NK-92 treated with Interleukin-12 subunit alpha and Interleukin-12 subunit beta, amount 100 ng/mL, for 24 hours (cell line): ENCODE measurements at regions not wholly inside any gene's neighbourhood (a gene's known extent, or its start where the extent isn't known, plus 50 kb on each side); places are given as distances from the start of the nearest gene placed in this dataset.
"Not testable (repeated sequence)": the region's sequence is repeated elsewhere in the genome, so short reads cannot be mapped to it uniquely, and the experiment has no call there.

Experiments used
- DNase-seq: peaks from one replicate; lab custom pipeline; 2025; lab: John Stamatoyannopoulos, UW

- DNase-seq = not testable (repeated sequence)
Measured at GRCh38 chr7:49100908-49101740, 176.8 kb downstream of the CDC14C start.

GRCh38 chr7:49102411-49102810 lies 178.1 kb downstream of the CDC14C start:
- DNase-seq = no peak

- no peak for DNase-seq
Measured at GRCh38 chr7:49111706-49112105, 187.4 kb downstream of the CDC14C start.

GRCh38 chr7:49112222-49112621 lies 187.9 kb downstream of the CDC14C start:
- no peak for DNase-seq

- no peak for DNase-seq
Measured at GRCh38 chr7:49112647-49113046, 188.3 kb downstream of the CDC14C start.

- DNase-seq = no peak
Measured at GRCh38 chr7:49119706-49120105, 195.4 kb downstream of the CDC14C start.

- no peak for DNase-seq
Measured at GRCh38 chr7:49125246-49125645, 200.9 kb downstream of the CDC14C start.

GRCh38 chr7:49127359-49127913 lies 203.1 kb downstream of the CDC14C start:
- no peak for DNase-seq

GRCh38 chr7:49137978-49138377 lies 213.6 kb downstream of the CDC14C start:
- no peak for DNase-seq

DNA sequence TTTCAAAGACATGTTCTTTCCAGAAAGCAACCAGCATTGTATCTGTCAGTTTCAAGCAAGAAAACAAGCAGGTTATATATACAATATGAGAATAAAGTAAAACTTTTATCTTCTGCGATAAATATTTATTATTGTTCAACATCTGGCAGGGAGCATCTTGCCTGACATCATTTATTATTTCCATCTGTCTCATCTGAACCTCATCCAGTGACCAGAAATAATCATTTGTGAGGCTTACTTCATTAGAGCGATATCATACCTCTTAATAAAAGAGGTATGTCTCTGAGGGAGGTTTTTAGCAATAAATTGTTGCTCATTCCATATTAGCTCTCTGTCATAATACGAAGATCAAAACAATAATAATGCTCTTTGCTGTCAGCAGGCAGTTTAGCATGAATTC lies 226.1 kb downstream of the CDC14C start:
- DNase-seq = no peak

DNA sequence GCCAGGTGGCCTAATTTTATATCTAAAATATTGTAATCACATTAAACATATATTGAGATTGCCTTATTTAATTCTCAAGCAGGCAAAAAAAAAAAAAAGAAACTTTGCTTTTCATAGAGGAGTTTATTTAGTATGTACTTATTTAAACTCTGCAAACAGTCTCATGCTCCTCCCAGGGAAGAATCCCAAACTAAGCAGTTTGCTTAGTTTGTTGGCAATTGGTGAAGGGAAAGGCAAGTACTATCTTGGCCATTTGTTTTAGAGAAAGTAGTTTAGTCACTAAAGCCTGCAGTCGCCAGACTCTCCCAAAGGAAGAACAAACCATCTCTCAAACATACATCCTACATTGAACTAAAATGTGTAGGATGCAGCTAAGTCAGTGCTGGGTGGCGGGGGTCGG lies 226.8 kb downstream of the CDC14C start:
- DNase-seq = no peak

GRCh38 chr7:49158321-49158720 lies 234.0 kb downstream of the CDC14C start:
- no peak for DNase-seq

DNA sequence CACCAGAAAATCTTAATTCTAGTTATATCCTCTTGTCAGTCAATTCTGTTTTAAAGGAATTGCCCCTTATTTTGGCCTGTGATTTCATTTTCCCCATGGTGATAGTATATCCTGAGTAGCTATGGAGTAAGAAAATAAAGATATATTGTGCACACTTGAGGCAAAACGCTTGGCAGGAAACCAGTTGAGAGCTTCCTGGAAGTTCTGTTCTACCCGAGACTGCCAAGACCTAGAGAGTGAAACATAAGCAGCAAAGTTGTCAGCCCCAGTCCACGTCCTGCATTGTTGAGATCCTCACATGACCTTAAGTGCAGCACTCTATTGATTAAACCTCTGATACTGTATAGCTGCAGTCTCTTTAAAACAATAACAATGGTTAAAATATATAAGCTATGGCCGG lies 235.2 kb downstream of the CDC14C start:
- DNase-seq = no peak

GRCh38 chr7:49166441-49166840 lies 242.1 kb downstream of the CDC14C start:
- no peak for DNase-seq

GRCh38 chr7:49172639-49173038 lies 248.3 kb downstream of the CDC14C start:
- no peak for DNase-seq

- DNase-seq = no peak
Measured at GRCh38 chr7:49174396-49174795, 250.0 kb downstream of the CDC14C start.

DNA sequence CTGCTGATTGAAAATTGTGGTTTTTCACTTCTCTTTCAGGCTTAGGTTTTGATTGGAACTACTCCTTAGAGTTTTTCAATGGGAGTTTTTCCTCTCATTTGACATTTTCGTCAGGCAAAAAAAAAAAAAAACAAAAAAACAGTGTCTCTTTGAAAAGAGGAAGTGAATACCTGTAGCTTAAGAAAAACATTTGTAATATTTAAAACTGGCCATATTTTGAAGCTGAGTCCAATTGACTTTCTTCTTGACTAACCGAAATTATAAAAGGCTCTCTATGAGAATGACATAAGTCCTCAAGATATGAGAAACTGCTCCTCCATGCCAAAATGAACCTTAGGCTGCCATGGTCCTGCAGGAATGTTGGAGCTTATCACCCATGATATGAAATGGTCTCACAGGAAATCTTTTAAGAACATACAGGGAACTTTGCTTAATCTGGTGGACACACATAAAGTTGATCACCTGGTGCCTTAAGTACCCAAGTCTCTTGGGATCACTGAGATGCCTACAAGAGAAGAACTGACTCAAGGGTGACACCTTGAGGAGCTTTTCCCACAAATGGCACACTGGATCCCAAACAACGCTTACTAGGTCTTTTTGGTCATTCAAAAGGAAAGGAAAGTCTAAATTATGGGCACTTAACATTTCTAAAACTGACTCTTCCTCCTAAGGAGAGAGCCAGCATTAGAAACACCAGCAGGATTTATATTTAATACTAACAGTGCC lies 263.4 kb downstream of the CDC14C start:
- DNase-seq = no peak

DNA sequence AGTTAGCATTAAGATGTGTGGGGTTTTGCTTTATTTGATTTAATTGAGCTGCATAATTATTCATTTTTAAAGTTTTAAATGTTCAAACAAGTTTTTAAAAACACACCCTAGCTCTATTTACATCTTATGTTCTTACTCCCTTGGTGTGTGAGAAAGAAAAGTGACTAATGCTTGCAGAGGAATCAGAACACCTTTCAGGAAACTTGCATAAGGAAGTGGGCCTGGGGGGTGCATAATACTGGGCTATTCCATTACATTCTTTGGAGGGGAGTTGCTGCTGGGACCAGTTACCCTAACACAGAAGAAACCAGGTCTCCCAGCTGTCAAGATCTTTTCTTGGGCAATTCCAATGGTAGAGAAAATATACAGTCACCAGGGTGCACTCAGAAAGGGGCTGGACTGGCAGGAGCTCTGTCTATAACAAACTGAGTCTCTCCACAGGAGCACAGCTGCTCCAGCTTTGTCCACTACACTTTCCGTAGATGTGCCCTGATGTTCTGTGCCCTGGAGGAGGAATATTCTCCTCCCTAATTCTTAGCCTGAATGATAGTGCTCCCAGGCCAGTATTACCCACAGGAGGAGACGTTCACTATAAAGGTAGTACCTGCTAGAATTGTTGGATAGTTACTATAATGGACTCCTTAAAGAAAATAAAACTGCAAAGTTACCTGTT lies 304.2 kb downstream of the CDC14C start:
- DNase-seq = no peak

GRCh38 chr7:49229246-49229645 lies 304.9 kb downstream of the CDC14C start:
- no peak for DNase-seq

GRCh38 chr7:49243521-49243920 lies 319.2 kb downstream of the CDC14C start:
- no peak for DNase-seq

- no peak for DNase-seq
Measured at GRCh38 chr7:49244543-49244942, 320.2 kb downstream of the CDC14C start.

DNA sequence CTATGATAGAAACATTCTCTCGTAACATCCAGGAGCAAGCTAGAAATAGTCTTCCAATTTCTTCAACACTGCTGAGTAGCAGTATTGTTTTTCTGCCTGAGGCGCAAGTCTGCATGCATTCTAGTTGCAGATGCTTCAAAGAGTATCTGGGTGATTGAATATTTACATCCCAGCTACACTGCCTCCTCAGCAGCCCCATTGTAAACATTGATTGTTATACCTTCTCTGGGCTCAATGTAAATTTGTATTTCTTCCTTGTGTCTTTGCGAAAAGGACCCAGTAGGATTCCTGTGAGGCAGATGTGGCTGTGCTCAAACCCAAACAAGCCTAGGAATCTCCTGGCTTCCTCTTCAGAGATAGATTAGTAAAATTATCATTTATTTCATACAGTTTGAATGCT lies 320.7 kb downstream of the CDC14C start:
- DNase-seq = no peak

DNA sequence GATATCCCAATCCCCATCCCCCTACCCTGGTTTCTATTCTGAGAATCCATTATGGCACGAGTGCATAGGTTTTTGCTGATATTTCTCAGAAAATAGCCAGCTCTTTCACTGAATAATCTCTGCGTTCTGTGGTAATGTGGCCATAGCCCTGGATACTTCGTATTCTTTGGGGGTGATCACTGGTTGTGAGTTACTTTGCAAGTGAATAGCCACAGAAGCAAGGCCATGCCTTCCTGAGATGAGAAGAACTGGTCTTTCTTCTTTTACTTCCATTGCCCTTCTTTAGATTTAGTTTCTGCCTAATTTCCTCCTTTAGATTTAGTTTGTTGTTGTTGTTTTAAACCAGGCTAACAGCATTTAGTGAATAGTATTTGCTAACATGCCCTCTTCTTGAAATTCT lies 323.4 kb downstream of the CDC14C start:
- DNase-seq = no peak
